Common myeloid progenitor, CD34-positive (primary cell): ENCODE measurements at regions not wholly inside any gene's neighbourhood (a gene's known extent, or its start where the extent isn't known, plus 50 kb on each side); places are given as distances from the start of the nearest gene placed in this dataset.

Experiments used
- CTCF ChIA-PET: fragments of 350-600 bp; sonication (Branson Sonifier 250); formaldehyde crosslinking; loops from one replicate; lab custom pipeline; 2021; ENCODE audit warnings: antibody characterized with exemption; lab: Charles Lee
- POLR2A ChIA-PET: fragments of 350-600 bp; sonication (Branson Sonifier 250); formaldehyde crosslinking; loops from one replicate; lab custom pipeline; 2021; ENCODE audit warnings: antibody characterized with exemption; lab: Charles Lee
- DNase-seq, 3 donors: peaks; one replicate each; pipeline versions ENCODE4 v3.0.0 to v3.0.0-alpha.2; 2013
- H3K27ac ChIP-seq, 2 experiments: 1 replicate in 1 of 2; 2 replicates in 1 of 2; pipeline ENCODE4 v1.7.0; 2013; ENCODE audit warnings: inconsistent platforms in 2 of 2, low read length in 2 of 2, mild to moderate bottlenecking in 2 of 2, low read depth in 1 of 2, moderate library complexity in 1 of 2; ENCODE audit not compliant: severe bottlenecking in 2 of 2, insufficient read depth in 1 of 2, poor library complexity in 1 of 2
- H3K27me3 ChIP-seq, 5 experiments: replicated peaks in 2 of 5; 1 replicate in 3 of 5; 2 replicates in 2 of 5; pipeline versions ENCODE4 v1.6.1 to v1.7.0; 2013; ENCODE audit warnings: low read length in 4 of 5, mild to moderate bottlenecking in 2 of 5, moderate library complexity in 2 of 5, inconsistent platforms in 1 of 5; ENCODE audit not compliant: insufficient read depth in 5 of 5, control insufficient read depth in 4 of 5
- H3K36me3 ChIP-seq, 4 experiments: 1 replicate in 2 of 4; 2 replicates in 2 of 4; pipeline versions ENCODE4 v1.6.1 to v1.7.0; 2013; ENCODE audit warnings: low read length in 3 of 4, control low read depth in 1 of 4, mild to moderate bottlenecking in 1 of 4; ENCODE audit not compliant: control insufficient read depth in 4 of 4, insufficient read depth in 4 of 4
- H3K4me1 ChIP-seq, 4 experiments: 1 replicate in 3 of 4; 2 replicates in 1 of 4; pipeline versions ENCODE4 v1.6.1 to v1.7.1; 2013; ENCODE audit warnings: low read length in 3 of 4, mild to moderate bottlenecking in 3 of 4, control low read depth in 1 of 4, inconsistent platforms in 1 of 4, moderate library complexity in 1 of 4; ENCODE audit not compliant: control insufficient read depth in 4 of 4, insufficient read depth in 4 of 4; ENCODE audit errors: control extremely low read depth in 1 of 4
- H3K4me3 ChIP-seq, 7 experiments: 1 replicate in 4 of 7; 2 replicates in 3 of 7; pipeline versions ENCODE4 v1.5.1 to v1.7.0; 2013; ENCODE audit warnings: mild to moderate bottlenecking in 7 of 7, low read length in 6 of 7, moderate library complexity in 6 of 7, inconsistent platforms in 2 of 7, low read depth in 2 of 7, control low read depth in 1 of 7; ENCODE audit not compliant: insufficient read depth in 4 of 7, control insufficient read depth in 1 of 7; ENCODE audit errors: extremely low read depth in 1 of 7
- H3K9me3 ChIP-seq, 5 experiments: 1 replicate in 4 of 5; 2 replicates in 1 of 5; pipeline versions ENCODE4 v1.6.1 to v1.7.1; 2013; ENCODE audit warnings: low read length in 4 of 5, mild to moderate bottlenecking in 2 of 5, inconsistent platforms in 1 of 5, low read depth in 1 of 5, moderate library complexity in 1 of 5; ENCODE audit not compliant: control insufficient read depth in 4 of 5, insufficient read depth in 2 of 5; ENCODE audit errors: control extremely low read depth in 1 of 5

- no peak overlapping the region for H3K4me3 ChIP-seq
- H3K9me3 ChIP-seq = peaks cover 0 to 2% (median 0%) of the 10 kb centered on the region in 5 experiments
- peaks cover 0 to 5% (median 2%) of the 10 kb centered on the region in 4 experiments for H3K4me1 ChIP-seq
- ChIA-PET POLR2A (no interaction called here), CTCF (no interaction called here)
- no peak for DNase-seq
- H3K36me3 ChIP-seq = peaks cover 0 to 2% (median 0%) of the 10 kb centered on the region in 4 experiments
- H3K27me3 ChIP-seq = no peaks in the 10 kb centered on the region
- no peak overlapping the region for H3K27ac ChIP-seq
Measured at GRCh38 chr2:166550923-166551322, 56.9 kb upstream of the SCN7A start.

GRCh38 chr2:166545473-166545872 lies 51.4 kb upstream of the SCN7A start:
- H3K4me1 ChIP-seq = peaks cover 0 to 7% (median 2%) of the 10 kb centered on the region in 4 experiments
- CTCF ChIA-PET = no interaction called here
- DNase-seq = no peak
- no peak overlapping the region for H3K4me3 ChIP-seq
- H3K9me3 ChIP-seq = peaks cover 0 to 2% (median 0%) of the 10 kb centered on the region in 5 experiments
- POLR2A ChIA-PET = no interaction called here
- H3K27ac ChIP-seq = no peak overlapping the region
- no peaks in the 10 kb centered on the region for H3K36me3 ChIP-seq
- H3K27me3 ChIP-seq = no peaks in the 10 kb centered on the region
